ENCODE measurements at regions not wholly inside any gene's neighbourhood (a gene's known extent, or its start where the extent isn't known, plus 50 kb on each side); places are given as distances from the start of the nearest gene placed in this dataset.

GRCh38 chrX:104351173-104351769 lies 96.5 kb upstream of the ESX1 start:
- ATAC-seq (no peak), DNase-seq (ENCODE audit: low read depth, low spot score) (peak; percentile 24)
- ChIA-PET CTCF (interaction anchor here (0.5 kb wide), 1 partner anchor 261 kb away, joined by 3 read pairs; no protein-coding TSS in a partner anchor), POLR2A (no interaction called here)
- TF ChIP-seq TCF7L2 (IDR thresholded peaks at IDR 0.05; ENCODE audit: low read depth, low read length) (no peak), CTCF (IDR thresholded peaks at IDR 0.05) (no peak), SIN3A (IDR thresholded peaks at IDR 0.05; ENCODE audit: borderline replicate concordance, insufficient read depth, low read depth, low read length) (no peak), POLR2AphosphoS5 (IDR thresholded peaks at IDR 0.05; ENCODE audit: low read depth, low read length) (no peak), REST (IDR thresholded peaks at IDR 0.05; ENCODE audit: insufficient read depth in 1 of 2, low read depth in 2 of 2, low read length in 1 of 2) (no peak)
- BruUV-seq (replicated peaks): no TSS peak
- Histone ChIP-seq H3K27me3 (ENCODE audit: control insufficient read depth, insufficient read depth, low read length) (no peaks in the 10 kb centered on the region), H3K9me3 (ENCODE audit: control insufficient read depth, insufficient read depth, low read depth, low read length) (no peaks in the 10 kb centered on the region), H3K36me3 (ENCODE audit: control insufficient read depth, insufficient read depth, low read length) (no peaks in the 10 kb centered on the region), H3K27ac (ENCODE audit: low read length) (no peak overlapping the region), H3K4me1 (ENCODE audit: control insufficient read depth, insufficient read depth, low read length) (no peaks in the 10 kb centered on the region), H3K4me3 (ENCODE audit: low read depth in 2 of 2, low read length in 2 of 2) (no peak overlapping the region)
- intact Hi-C loops (cut with micrococcal nuclease; ENCODE audit: unreplicated experiment): no loop called here
- in situ Hi-C loops (cut with HindIII; ENCODE audit: low pct_unique_long_range_greater_than_20kb, low sequenced_read_pairs): no loop called here

- ChIA-PET CTCF (no interaction called here), POLR2A (no interaction called here)
- H3K4me3 ChIP-seq (ENCODE audit: low read depth in 2 of 2, low read length in 2 of 2): no peak overlapping the region
- H3K27me3 ChIP-seq (ENCODE audit: control insufficient read depth, insufficient read depth, low read length): no peaks in the 10 kb centered on the region; the same call in 1 of the 2 replicates
- no peaks in the 10 kb centered on the region for H3K9me3 ChIP-seq (ENCODE audit: control insufficient read depth, insufficient read depth, low read depth, low read length)
- H3K27ac ChIP-seq (ENCODE audit: low read length): no peak overlapping the region
- no TSS peak for BruUV-seq (replicated peaks)
- intact Hi-C loops (cut with micrococcal nuclease; ENCODE audit: unreplicated experiment) (no loop called here), in situ Hi-C loops (cut with HindIII; ENCODE audit: low pct_unique_long_range_greater_than_20kb, low sequenced_read_pairs) (no loop called here)
- H3K36me3 ChIP-seq (ENCODE audit: control insufficient read depth, insufficient read depth, low read length): no peaks in the 10 kb centered on the region
- H3K4me1 ChIP-seq (ENCODE audit: control insufficient read depth, insufficient read depth, low read length): no peaks in the 10 kb centered on the region
- ATAC-seq (no peak), DNase-seq (ENCODE audit: low read depth, low spot score) (no peak)
- TF ChIP-seq CTCF (IDR thresholded peaks at IDR 0.05) (no peak), POLR2AphosphoS5 (IDR thresholded peaks at IDR 0.05; ENCODE audit: low read depth, low read length) (no peak), REST (IDR thresholded peaks at IDR 0.05; ENCODE audit: insufficient read depth in 1 of 2, low read depth in 2 of 2, low read length in 1 of 2) (no peak), SIN3A (IDR thresholded peaks at IDR 0.05; ENCODE audit: borderline replicate concordance, insufficient read depth, low read depth, low read length) (no peak), TCF7L2 (IDR thresholded peaks at IDR 0.05; ENCODE audit: low read depth, low read length) (no peak)
These were observed 93.1 kb upstream of the ESX1 start for GRCh38 chrX:104347860-104348259.

Data from Panc1 (cell line).